DMS53 (cell line): ENCODE measurements at regions not wholly inside any gene's neighbourhood (a gene's known extent, or its start where the extent isn't known, plus 50 kb on each side); places are given as distances from the start of the nearest gene placed in this dataset.

Experiments used
- DNase-seq: peaks from one replicate; lab custom pipeline; 2025; lab: John Stamatoyannopoulos, UW

DNA sequence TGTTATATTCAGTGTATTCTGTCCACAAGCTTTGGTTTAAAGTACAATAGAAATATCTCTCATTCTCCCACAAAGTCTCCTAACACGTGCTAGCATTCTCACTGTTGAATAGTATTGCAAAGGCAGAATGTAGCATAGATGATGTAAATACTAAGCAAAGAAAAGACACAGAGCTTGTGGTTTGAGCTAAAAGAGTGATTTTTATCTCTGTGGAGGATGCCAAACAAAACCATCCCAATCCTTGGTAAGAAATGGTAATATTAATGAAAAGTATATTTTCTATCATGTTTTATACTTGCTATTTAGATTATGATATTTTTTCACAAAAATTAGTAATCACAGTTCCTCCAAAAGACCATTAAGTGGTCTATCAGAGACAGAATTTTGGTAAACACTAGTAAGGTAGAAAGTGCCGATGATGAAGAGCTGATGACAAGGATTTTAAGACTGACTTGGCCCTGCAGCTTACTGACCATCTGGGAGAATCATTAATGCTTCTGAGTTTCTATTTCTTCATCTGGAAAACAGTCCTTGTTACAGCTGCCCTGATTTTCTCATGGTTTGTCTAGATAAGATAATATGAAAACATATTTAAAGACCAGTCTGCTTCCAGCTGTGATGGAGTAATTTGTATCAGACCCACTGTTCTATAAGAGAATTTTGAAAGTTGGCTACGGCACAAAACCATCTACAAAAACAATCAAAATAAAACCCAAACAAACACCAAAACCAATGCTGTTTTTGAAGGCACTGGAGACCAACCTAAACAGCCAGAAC lies 510.2 kb downstream of the SPATA31D1 start:
- DNase-seq, result no peak

DNA sequence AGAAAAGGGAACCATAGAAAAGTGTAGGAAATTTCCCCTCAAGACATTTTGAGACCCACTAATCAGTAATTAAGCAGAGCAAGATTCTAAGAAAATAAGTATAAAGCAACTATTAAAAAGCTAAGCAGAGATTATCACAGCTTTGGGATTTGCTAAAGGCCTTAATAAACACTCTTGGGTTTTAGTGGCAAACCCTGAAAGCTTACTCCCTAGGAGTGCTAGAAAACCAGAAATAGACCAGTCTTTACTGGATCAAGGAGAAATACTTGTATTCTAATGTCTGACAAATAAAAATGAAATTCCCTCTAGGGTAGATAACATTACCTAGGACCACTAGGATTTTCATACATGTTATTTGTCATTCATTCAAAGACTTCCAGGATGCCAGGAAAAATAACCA lies 510.8 kb downstream of the SPATA31D1 start:
- DNase-seq, result no peak

DNA sequence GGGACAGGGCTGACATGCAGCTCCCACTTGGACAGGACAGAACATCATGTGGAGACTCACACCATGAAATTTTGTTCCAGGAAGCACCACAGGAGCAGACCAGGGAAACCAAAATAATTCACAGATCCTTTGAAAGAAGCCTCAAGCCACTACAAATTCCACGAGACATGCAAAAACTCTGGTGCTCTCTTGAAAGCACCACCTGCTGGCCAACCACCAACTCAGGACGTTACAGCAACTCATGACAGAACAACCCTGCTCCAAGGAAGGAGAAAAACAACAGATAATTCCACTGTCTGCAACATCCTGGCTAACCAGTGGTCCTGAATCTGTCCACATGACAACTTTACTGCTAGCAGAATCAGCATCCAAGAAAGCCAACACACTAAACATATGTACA lies 516.0 kb downstream of the SPATA31D1 start:
- peak; percentile 6 for DNase-seq

DNA sequence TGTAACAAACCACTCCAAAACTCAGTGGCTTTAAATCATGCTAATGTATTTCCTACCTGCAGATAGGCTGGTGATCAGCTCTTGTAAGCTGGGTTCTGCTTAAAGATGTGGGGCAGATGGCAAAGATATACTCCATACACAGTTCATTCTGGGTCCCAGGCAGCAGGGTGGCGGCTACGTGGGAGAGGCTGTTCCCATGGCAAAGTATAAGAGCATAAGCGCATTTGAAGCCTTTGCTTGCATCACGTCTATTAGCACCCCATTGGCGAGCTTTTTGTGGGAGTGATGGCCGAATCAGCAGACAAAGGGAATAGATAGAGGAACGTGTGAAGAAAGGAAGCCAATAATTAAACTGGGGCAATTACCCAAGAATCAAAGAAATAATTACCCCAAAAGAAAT lies 523.1 kb downstream of the SPATA31D1 start:
- no peak for DNase-seq

DNA sequence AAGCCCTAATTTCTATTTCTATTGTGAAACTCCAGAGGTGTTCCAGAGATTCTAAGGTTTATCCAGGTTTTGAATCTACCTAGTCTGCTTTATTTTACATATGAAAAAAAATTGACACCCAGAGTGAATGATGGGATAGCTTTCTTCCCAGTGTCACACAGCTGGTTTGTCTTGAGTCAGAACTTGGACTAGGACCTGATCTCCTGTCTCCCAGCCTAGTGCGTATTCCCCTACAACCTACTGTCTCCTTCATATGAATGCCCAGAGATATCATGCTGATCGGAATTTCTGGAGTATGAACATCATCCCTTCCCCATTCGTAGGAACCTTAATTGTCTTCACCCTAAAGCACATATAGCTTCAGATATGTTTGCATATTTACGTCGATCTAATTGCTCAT lies 524.2 kb downstream of the SPATA31D1 start:
- DNase-seq, result no peak

DNA sequence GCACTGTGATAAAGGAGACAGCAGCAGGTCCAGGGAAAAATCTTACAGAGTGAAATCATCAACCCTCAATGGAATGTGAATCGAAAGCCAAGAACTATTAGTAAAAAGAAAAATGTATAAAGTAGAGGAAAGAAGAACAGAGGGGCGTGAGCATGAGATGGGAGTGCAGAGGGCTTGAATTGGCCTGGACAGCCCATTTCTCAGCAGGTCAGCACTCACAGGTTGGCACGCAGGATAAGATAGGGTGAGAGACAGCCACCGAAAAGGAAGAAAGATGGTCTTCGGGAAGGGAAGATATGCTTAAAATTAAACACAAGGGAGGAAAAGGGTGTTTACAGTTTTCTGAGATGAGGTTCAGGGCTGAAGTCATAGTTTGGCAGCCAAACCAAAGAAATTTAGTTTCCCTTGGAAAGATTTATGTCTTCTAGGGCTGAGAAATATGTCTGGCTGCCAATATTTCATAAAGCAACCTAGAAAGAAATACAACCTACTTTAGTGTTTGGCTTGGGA lies 524.7 kb downstream of the SPATA31D1 start:
- no peak for DNase-seq

DNA sequence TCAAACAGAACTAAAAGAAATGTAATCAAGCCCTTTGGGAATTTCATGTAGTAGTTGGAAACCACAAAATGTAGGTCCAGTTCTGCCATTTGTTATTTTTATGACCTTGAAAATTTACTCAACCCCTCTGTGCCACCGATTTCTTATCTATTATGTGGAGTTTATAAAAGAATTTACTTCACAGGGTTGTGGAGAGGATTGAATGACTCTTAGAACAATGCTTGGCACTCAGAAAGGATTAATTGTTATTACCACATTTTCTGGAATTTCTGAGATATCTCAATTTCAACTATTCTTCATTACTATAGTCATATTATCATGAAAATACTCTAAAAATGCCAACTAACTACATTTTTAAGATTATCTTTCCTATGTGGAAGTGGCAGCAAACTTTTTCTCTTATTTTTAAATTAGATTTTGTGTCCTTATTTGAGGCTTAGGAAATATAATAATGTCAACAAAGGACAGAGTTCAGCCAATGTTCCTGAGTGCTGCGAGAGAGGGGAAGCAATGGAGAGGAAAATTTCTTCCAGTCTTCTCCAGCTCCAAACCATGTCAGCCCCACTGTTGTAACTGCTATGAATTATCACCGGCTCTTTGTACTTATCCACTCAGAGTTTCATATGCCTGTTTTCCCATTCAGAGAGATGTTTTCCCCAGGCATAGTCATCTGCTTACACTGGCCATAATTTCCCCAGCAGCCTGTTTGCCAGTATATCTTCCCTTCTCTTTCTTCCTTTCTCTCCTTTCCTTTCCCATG lies 525.6 kb downstream of the SPATA31D1 start:
- DNase-seq, result no peak

DNA sequence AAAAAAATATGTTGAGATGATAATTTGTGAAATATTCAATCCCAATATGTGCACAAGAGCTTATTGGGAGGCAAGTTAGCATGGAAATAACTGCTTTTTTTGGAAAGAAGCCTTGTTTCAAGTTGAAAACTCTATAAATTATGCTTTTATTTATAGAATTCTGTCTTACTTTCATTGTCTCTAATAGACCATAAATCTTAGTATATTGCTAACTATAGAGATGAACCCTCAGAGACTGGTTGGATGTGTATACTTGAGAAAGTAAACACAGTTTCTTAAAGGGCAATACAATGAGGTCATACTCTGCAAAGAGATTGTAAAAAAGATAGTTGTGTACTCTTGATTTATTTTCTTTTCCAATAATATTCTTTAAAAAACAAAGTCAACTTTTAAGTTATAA lies 530.3 kb downstream of the SPATA31D1 start:
- no peak for DNase-seq

DNA sequence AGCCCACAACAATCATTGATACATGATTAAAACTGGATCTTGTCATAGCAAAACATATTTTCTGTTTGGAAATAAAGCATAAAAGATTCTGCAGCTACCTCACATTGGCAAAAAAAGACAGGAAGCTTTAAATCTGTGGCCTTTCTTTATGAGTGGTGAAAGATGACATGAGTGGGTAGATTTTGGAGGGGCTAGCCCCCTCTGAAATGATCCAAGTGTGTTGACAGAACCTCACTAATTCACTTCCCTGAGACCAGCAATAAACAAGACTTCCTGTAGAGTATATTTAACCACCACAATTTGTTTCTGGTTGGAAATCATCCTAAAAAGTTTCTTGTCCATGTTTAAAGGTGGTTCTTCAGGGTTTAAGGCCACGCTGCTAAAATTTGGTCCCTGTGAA lies 530.8 kb downstream of the SPATA31D1 start:
- DNase-seq, result no peak

DNA sequence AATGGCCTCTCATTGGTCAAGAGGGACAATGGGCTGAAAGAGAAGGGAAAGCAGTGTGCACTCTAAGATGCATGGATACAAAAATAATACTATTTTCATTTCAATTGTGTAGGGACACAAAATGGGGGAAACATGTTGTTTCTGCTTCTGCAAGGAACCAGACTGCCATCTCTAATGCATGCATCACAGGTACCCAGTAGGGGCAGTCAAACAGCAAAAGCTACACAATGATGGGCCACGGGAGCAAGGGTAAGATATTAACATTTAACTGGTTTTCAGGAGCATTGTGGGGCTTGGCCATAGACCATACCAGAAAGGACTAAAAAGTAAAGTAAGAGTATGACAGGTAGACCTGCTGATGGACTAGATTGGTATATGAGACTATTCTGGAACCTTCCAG lies 535.8 kb downstream of the SPATA31D1 start:
- no peak for DNase-seq

DNA sequence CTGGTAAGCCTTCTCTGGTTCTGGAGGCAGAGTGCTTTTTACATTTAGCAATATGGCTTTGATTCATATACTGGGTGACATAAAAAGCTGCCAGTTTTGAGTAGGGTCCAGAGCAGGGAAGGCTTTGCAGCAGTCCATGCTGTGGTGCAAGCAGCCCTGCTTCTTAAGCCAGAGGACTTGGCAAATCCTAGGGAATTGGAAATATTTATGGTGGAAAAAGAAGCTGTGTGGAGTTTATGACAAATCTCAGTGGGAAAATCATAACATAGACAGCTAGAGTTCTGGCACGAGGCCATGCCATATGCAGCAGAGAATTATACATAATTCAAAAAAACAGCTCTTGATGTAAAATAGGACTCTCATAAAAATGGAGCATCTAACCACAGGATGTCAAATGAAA lies 536.4 kb downstream of the RASEF start:
- no peak for DNase-seq

DNA sequence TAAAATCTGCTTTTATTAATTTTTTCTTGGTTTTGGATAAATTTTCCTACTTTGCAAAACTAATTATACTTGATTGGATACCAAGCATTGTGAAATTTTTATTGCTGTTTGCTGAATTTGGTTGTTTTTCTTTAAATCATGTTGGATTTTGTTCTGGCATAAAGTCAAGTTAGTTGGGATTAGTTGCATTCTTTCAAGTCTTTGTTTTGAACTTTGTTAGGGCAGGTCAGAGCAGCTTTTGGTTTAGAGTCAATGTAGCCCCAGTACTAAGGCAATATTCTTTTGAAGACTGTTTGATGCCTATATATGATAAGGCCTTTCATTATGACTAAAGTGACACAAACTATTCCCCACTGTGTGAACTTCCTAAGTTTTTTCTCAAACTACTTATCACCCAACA lies 531.1 kb downstream of the RASEF start:
- no peak for DNase-seq

DNA sequence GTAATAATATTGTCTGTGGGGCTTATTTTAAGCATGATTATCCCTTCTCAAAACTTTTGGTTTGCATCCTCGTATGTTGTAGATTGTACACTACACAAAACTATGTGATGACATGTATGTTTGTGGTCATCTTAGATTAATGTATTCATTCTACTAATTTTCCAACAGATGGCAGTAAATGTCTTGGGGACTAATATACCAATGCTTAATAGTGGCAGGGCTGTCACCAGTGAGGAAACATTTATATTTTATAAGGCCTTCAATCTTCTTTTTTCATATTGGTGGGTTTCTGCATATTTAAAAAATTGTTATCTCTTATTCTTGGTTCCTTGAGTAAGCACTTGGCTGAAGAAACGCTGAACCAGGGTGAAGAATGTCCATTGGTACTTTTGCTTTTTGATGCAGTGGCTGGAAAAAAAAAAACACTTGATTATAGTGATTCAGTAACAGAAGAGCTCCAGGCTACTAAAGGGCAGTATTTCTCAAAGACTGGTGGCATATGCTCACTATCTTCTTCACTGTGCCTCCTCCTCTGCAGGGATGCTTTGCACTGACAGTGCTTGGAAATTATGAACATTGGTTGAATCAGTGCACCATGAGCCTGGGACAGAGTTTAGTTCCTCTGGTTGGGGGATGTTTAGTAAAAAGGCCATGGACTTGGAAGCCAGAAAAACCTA lies 530.3 kb downstream of the RASEF start:
- DNase-seq, result peak; percentile 64

DNA sequence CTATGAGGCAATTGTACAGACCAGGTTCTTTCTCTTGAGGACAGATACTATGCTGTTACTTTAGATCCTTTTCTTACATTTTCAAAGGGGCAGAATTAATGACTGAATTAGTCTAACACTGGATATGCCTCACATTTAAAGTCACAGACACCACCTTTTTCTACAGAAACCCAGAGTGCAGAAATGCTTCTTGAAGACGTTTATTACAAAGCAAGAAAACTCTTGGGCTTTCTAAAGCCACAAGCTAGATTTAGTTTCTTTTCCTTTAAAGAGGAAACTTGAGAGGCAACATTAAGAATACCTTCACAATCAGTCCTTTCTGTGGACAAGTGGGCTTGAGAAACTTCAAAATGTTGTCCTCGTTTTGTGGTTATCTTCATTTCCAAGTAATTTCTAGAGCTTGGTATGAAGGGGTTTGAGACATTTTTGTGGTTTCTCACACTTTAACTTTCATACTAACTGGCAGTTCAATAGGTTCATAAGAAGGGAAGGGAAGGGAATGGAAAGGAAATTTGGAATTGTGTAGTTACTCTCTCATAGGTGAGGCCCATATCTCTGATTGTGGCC lies 527.4 kb downstream of the RASEF start:
- DNase-seq, result no peak

DNA sequence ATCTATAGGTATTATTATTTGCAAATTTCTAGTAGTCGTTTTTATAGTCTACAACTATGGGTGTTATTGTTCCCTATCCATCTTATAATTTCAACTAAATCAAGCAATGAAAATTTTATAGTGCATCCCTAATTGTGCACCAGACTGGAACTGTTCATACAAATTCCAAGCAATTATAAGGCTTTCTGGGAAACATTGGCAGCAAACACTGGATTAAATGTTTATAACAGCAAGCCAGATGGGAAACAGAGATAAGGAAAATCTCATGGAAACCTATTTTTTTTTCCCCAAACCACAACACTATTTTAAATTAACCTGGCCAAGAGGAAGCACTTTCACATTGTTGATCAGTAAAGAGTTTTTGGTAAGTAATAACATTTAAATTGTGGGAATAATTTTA lies 524.3 kb downstream of the RASEF start:
- DNase-seq, result no peak

DNA sequence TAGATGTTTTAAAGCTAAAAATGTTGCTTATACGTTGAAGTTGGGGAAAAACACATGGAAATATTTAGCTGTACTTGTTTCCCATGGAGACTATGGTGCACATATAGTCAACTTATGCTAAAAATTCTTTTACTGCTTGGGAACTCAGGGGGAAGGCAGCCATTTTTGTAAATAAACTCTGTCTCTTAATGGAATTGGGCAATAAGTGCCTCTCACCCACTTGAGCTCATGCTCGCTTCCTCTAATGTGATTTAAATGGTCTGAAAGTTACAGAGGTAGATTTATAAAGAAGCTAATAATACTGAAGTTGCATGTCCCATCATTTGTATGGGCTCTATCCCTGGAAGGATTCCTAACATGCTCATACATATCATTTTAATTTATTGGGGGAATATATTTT lies 523.8 kb downstream of the RASEF start:
- no peak for DNase-seq

DNA sequence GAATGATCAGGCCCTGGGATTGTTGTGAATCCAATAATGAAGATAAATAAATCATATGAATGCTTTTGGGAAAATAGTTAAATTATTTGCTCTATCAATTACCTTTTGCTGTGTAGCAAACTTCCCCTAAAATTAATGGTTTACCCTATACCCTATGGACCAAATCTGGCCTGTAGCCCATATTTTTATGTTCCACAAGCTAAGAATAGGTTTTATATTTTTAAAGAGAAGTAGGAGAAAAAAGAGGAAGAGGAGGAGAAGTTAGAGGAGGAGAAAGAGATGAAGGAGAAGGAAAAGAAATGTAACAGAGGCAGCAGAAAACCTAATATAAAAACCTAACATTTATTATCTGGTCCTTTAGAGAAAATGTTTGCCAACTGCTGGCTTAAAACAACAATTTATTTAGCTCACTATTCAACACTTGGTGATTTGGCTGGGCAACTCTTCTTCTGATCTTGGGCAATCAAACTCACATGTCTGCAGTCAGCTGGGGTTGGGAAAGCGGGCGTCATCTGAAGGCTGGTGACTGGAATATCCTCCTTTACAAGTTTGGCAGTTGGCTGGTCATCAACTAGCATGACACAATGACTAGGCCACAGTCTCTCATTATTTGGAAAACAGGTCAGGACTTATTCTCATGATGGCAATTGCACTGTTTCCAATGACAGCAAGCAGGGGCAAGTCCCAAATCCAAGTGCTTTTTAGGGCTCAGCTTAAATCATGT lies 522.9 kb downstream of the RASEF start:
- DNase-seq, result no peak

DNA sequence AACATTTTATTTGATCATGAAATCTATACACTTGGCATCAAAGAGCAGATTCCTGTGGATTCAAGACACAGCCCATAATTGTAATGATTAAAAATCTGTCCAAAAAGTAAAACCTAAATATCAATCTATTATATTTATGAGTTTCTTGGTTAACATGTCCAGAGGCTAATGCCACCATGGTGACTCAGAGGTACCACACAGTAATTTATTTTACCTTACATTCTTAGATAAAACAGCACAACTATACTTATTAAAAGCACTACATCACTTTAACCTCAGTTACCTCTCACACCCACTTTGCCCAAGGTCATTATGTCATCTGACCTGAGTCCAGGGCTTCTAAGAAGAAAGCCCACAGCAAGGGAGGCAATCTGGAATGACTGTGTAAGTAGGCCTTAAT lies 519.2 kb downstream of the RASEF start:
- DNase-seq, result no peak

DNA sequence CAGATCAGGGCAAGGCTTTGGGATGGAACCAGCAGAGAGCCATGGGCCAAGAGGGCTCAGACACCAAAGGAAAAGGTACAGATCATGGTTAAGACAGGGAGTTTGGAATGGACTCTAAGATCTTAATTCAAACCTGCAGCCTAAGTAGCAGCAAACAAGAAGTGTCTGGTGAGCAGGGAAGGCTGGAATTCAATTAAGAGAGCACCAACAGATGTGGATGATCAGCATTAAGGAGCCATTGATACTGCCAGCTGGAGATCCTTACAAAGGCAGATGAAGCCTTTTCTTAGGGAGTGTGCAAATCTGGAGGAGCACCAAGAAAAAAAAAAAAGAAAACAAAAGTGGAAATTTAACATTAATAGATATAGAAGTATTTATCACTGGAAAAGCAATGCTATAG lies 516.8 kb downstream of the RASEF start:
- DNase-seq, result no peak

DNA sequence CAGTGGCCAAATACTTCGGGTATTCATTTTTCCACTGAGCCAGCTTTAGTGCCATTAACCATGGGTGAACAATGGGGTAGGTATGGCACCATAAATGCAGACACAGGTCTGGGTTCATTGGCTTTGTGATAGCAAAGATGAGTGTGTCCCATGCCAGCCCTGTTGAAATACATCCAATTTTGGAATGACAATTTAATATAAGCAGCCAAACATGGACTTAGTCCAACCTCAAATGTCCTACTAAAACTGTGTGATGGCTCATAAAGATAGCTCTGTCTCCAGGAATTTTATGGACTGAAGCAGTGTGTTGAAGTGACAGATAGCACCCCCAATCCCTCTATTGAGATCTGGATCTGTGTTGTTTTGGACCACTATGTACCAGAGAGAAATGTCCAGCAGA lies 514.9 kb downstream of the RASEF start:
- no peak for DNase-seq

DNA sequence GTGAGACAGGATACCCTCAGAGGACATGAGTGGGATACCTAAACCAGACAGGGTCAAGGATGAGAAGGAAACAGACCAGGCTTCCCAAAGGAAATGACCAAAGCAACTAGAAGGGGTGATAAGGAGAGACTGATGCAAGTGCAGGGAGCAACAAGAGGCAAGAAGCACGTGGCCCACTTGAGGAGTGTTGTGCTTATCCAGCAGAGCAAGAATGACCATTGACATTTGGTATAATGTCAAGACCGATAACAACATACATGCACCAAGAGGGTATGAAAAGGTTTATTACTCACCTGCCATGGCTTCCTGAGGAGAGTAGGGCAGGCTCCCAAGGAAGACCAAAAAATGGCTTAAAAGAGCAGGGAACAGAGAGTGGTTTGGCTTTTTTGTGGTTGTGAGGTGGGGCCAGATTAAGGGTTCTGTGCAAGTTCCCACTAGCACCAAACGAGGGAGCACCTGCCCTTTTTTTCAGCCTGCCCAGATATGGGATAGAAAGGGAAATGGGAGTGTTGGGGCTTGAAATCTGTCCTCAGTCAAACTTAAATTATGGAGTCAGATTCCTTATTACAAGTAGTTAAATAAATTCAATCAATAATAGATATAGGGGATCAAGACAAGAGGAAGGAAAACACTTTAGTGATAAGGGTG lies 513.6 kb downstream of the RASEF start:
- DNase-seq, result peak; percentile 41
